Erythroblast (primary cell): ENCODE measurements at regions not wholly inside any gene's neighbourhood (a gene's known extent, or its start where the extent isn't known, plus 50 kb on each side); places are given as distances from the start of the nearest gene placed in this dataset.

Experiments
- GATA1 ChIP-seq: IDR thresholded peaks from 2 replicates; pipeline ENCODE4 v1.6.1; 2011; ENCODE audit warnings: low read depth, mild to moderate bottlenecking, control low read depth, low read length, moderate library complexity
- POLR2A ChIP-seq: IDR thresholded peaks from 2 replicates; pipeline ENCODE4 v1.6.1; 2011; ENCODE audit warnings: mild to moderate bottlenecking, low read length

GRCh38 chr4:144461906-144462305 is 184.1 kb upstream of the HHIP start:
- TF ChIP-seq POLR2A (no peak), GATA1 (no peak)
